Activated B cell treated with CpG ODN at 0.5 μM for 24 hours (primary cell): ENCODE measurements at regions not wholly inside any gene's neighbourhood (a gene's known extent, or its start where the extent isn't known, plus 50 kb on each side); places are given as distances from the start of the nearest gene placed in this dataset.

Experiments used
- ATAC-seq: fragments of 200-7000 bp; cut with Tn5 transposase; one replicate; pipeline ENCODE4 v1.10.0; 2021; ENCODE audit warnings: low read depth, mild to moderate bottlenecking, moderate library complexity
- CTCF ChIA-PET: fragments of 350-600 bp; sonication (Branson Sonifier 250); formaldehyde crosslinking; loops from one replicate; lab custom pipeline; 2021; ENCODE audit warnings: antibody characterized with exemption; lab: Charles Lee
- POLR2A ChIA-PET: fragments of 350-600 bp; sonication (Branson Sonifier 250); formaldehyde crosslinking; loops from one replicate; lab custom pipeline; 2021; ENCODE audit warnings: antibody characterized with exemption; lab: Charles Lee
- DNase-seq: peaks from one replicate; pipeline ENCODE4 v3.0.0; 2022
- H3K27ac Mint-ChIP-seq: one replicate; pipeline ENCODE4 v1.8.0; 2020; ENCODE audit warnings: mixed read lengths
- H3K27me3 Mint-ChIP-seq: one replicate; pipeline ENCODE4 v1.8.0; 2021; ENCODE audit warnings: mixed read lengths
- H3K36me3 Mint-ChIP-seq: one replicate; pipeline ENCODE4 v1.8.0; 2021; ENCODE audit warnings: low read depth, mixed read lengths
- H3K4me1 Mint-ChIP-seq: one replicate; pipeline ENCODE4 v1.8.0; 2021; ENCODE audit warnings: mixed read lengths
- H3K4me3 Mint-ChIP-seq: one replicate; pipeline ENCODE4 v1.8.0; 2020; ENCODE audit warnings: mild to moderate bottlenecking, mixed read lengths
- H3K9me3 Mint-ChIP-seq: one replicate; pipeline ENCODE4 v1.8.0; 2020; ENCODE audit warnings: mixed read lengths
- CTCF ChIP-seq: fragments of 200-600 bp; IDR thresholded peaks from one replicate; pipeline ENCODE4 v1.8.0; 2022; ENCODE audit warnings: antibody characterized with exemption, mild to moderate bottlenecking
- intact Hi-C: fragments of 100-400 bp; cut with micrococcal nuclease; formaldehyde crosslinking; loops from one replicate; pipeline ENCODE4 v1.15.1; 2024

- no peaks in the 10 kb centered on the region for H3K36me3 Mint-ChIP-seq
- no peak for TF ChIP-seq CTCF
- no peak overlapping the region for H3K4me3 Mint-ChIP-seq
- ATAC-seq (no peak), DNase-seq (no peak)
- H3K4me1 Mint-ChIP-seq = no peaks in the 10 kb centered on the region
- POLR2A ChIA-PET = no interaction called here
- H3K27ac Mint-ChIP-seq = no peak overlapping the region
- H3K9me3 Mint-ChIP-seq = peaks cover 11% of the 10 kb centered on the region
- CTCF ChIA-PET = no interaction called here
- no peaks in the 10 kb centered on the region for H3K27me3 Mint-ChIP-seq
- intact Hi-C loops = no loop called here
Measured at GRCh38 chr2:51859260-51859659, 827.3 kb upstream of the NRXN1 start.

- no peak for TF ChIP-seq CTCF
- intact Hi-C loops = no loop called here
- DNase-seq (no peak), ATAC-seq (no peak)
- ChIA-PET CTCF (no interaction called here), POLR2A (no interaction called here)
- Mint-ChIP-seq H3K4me1 (no peaks in the 10 kb centered on the region), H3K9me3 (peaks cover 8% of the 10 kb centered on the region), H3K4me3 (no peak overlapping the region), H3K27me3 (no peaks in the 10 kb centered on the region), H3K27ac (no peak overlapping the region), H3K36me3 (no peaks in the 10 kb centered on the region)
Measured at GRCh38 chr2:51855683-51856082, 823.8 kb upstream of the NRXN1 start.

GRCh38 chr2:51846796-51847195 lies 814.9 kb upstream of the NRXN1 start:
- Mint-ChIP-seq H3K4me3 (no peak overlapping the region), H3K27me3 (no peaks in the 10 kb centered on the region), H3K9me3 (peaks cover 7% of the 10 kb centered on the region), H3K4me1 (no peaks in the 10 kb centered on the region), H3K27ac (no peak overlapping the region), H3K36me3 (no peaks in the 10 kb centered on the region)
- ChIA-PET CTCF (no interaction called here), POLR2A (no interaction called here)
- DNase-seq (no peak), ATAC-seq (no peak)
- no peak for TF ChIP-seq CTCF
- intact Hi-C loops = no loop called here

GRCh38 chr2:51846018-51846417 lies 814.1 kb upstream of the NRXN1 start:
- H3K4me1 Mint-ChIP-seq = no peaks in the 10 kb centered on the region
- no peaks in the 10 kb centered on the region for H3K36me3 Mint-ChIP-seq
- intact Hi-C loops = no loop called here
- no peak for TF ChIP-seq CTCF
- H3K27me3 Mint-ChIP-seq = no peaks in the 10 kb centered on the region
- peaks cover 11% of the 10 kb centered on the region for H3K9me3 Mint-ChIP-seq
- ATAC-seq (no peak), DNase-seq (no peak)
- ChIA-PET CTCF (no interaction called here), POLR2A (no interaction called here)
- no peak overlapping the region for H3K4me3 Mint-ChIP-seq
- H3K27ac Mint-ChIP-seq = no peak overlapping the region

- Mint-ChIP-seq H3K36me3 (no peaks in the 10 kb centered on the region), H3K9me3 (peaks cover 11% of the 10 kb centered on the region), H3K27ac (no peak overlapping the region), H3K27me3 (no peaks in the 10 kb centered on the region), H3K4me1 (no peaks in the 10 kb centered on the region), H3K4me3 (no peak overlapping the region)
- intact Hi-C loops = no loop called here
- TF ChIP-seq CTCF = no peak
- ATAC-seq (no peak), DNase-seq (no peak)
- ChIA-PET POLR2A (no interaction called here), CTCF (no interaction called here)
Measured at GRCh38 chr2:51844596-51844995, 812.7 kb upstream of the NRXN1 start.
